ENCODE measurements at regions not wholly inside any gene's neighbourhood (a gene's known extent, or its start where the extent isn't known, plus 50 kb on each side); places are given as distances from the start of the nearest gene placed in this dataset.

DNA sequence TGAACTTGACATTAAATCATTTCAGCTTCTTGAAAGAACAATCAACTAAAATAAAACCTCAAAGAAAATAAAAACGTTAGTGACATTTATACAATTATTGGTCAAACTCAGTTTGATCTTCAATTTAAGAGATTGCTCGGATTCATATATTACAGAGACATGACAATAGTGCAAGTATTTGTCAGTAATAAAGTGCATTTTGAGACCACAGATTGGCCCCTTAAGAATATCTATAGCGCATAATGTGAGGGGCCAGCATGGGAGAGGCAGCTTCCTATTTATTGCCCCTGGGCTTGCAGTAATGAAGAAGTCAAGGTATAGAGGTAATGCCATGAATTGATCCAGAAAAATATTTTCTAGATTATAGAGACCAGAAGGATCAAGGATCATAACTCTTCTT is 552.3 kb downstream of the VRK1 start:
- TF ChIP-seq, protein P1, sequence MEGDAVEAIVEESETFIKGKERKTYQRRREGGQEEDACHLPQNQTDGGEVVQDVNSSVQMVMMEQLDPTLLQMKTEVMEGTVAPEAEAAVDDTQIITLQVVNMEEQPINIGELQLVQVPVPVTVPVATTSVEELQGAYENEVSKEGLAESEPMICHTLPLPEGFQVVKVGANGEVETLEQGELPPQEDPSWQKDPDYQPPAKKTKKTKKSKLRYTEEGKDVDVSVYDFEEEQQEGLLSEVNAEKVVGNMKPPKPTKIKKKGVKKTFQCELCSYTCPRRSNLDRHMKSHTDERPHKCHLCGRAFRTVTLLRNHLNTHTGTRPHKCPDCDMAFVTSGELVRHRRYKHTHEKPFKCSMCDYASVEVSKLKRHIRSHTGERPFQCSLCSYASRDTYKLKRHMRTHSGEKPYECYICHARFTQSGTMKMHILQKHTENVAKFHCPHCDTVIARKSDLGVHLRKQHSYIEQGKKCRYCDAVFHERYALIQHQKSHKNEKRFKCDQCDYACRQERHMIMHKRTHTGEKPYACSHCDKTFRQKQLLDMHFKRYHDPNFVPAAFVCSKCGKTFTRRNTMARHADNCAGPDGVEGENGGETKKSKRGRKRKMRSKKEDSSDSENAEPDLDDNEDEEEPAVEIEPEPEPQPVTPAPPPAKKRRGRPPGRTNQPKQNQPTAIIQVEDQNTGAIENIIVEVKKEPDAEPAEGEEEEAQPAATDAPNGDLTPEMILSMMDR (IDR thresholded peaks at IDR 0.05): no peak
- TF ChIP-seq EP300 (IDR thresholded peaks at IDR 0.05): no peak
